ENCODE measurements at regions not wholly inside any gene's neighbourhood (a gene's known extent, or its start where the extent isn't known, plus 50 kb on each side); places are given as distances from the start of the nearest gene placed in this dataset.

GRCh38 chr13:79749984-79750551, 269.1 kb downstream of the NDFIP2 start:
- TF ChIP-seq GATA2 (IDR thresholded peaks at IDR 0.05; ENCODE audit: low read depth, low read length) (no peak), GATA3 (IDR thresholded peaks at IDR 0.05; ENCODE audit: low read depth, low read length) (no peak)
